ENCODE measurements at regions not wholly inside any gene's neighbourhood (a gene's known extent, or its start where the extent isn't known, plus 50 kb on each side); places are given as distances from the start of the nearest gene placed in this dataset.

DNA sequence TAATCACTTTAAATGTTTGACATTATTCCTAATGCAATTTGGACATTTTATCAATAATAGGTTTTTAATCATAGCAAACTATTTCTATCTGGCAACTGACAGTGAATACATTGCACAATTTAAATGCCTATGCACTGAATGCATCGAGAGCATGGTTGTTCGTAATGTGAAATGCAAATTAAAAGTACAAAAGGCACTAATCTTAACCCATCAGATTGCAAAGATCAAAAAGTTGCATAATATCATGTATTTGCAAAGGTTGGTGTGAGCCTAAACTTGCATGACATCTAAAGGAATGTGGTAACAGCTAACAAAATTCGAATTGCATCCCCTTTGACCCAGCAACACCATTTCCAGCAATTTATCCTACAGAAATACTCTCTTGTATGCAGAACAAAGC lies 469.9 kb upstream of the IRAK1BP1 start:
- TF ChIP-seq CTCF (conservative IDR thresholded peaks at IDR 0.05; ENCODE audit: low read depth, low read length) (no peak), EZH2 (IDR thresholded peaks at IDR 0.05; ENCODE audit: borderline replicate concordance, low read depth, low read length, poor library complexity, severe bottlenecking) (no peak)
